GM10266 (cell line): ENCODE measurements at regions not wholly inside any gene's neighbourhood (a gene's known extent, or its start where the extent isn't known, plus 50 kb on each side); places are given as distances from the start of the nearest gene placed in this dataset.
"Not testable (repeated sequence)": the region's sequence is repeated elsewhere in the genome, so short reads cannot be mapped to it uniquely, and the experiment has no call there.

Experiments
- DNase-seq: peaks from one replicate; pipeline ENCODE4 v3.0.0; 2012; ENCODE audit errors: extremely low spot score
- CTCF ChIP-seq: IDR thresholded peaks from 2 replicates; pipeline ENCODE4 v1.5.1; 2012; ENCODE audit warnings: mild to moderate bottlenecking, low read depth; ENCODE audit not compliant: control insufficient read depth, insufficient read depth; ENCODE audit errors: missing control alignments

GRCh38 chrX:94908648-94909047 lies 1234.6 kb downstream of the FAM133A start:
- no peak for DNase-seq
- no peak for TF ChIP-seq CTCF

- DNase-seq = no peak
- no peak for TF ChIP-seq CTCF
These were observed 1240.2 kb downstream of the FAM133A start for GRCh38 chrX:94914235-94914634.

- DNase-seq = no peak
- TF ChIP-seq CTCF = no peak
These were observed 1258.4 kb downstream of the FAM133A start for GRCh38 chrX:94932278-94932965.

- DNase-seq = no peak
- TF ChIP-seq CTCF = no peak
These were observed 1262.7 kb downstream of the FAM133A start for GRCh38 chrX:94936722-94937121.

- no peak for TF ChIP-seq CTCF
- DNase-seq = no peak
These were observed 1263.5 kb downstream of the FAM133A start for GRCh38 chrX:94937491-94937890.

GRCh38 chrX:94942603-94943002 lies 1268.6 kb downstream of the FAM133A start:
- TF ChIP-seq CTCF = no peak
- DNase-seq = no peak

GRCh38 chrX:94946137-94946536 lies 1272.1 kb downstream of the FAM133A start:
- DNase-seq = not testable (repeated sequence)

GRCh38 chrX:94961730-94962129 lies 1287.7 kb downstream of the FAM133A start:
- no peak for DNase-seq

More at GRCh38 chrX:94961730-94962129, 1287.7 kb downstream of the FAM133A start:
- no peak for TF ChIP-seq CTCF
